ENCODE measurements at regions not wholly inside any gene's neighbourhood (a gene's known extent, or its start where the extent isn't known, plus 50 kb on each side); places are given as distances from the start of the nearest gene placed in this dataset.
A peak's percentile ranks its signal among the peaks of the same experiment; 100 is the strongest.

GRCh38 chr12:93245543-93245942 lies 132.2 kb upstream of the NUDT4 start:
- Histone ChIP-seq H3K9ac (ENCODE audit: low read length in 3 of 3) (no peak overlapping the region), H3K27ac (ENCODE audit: low read depth in 2 of 2, low read length in 2 of 2) (no peak overlapping the region), H3K4me3 (ENCODE audit: low read length in 3 of 3) (no peak overlapping the region), H3K4me1 (ENCODE audit: control insufficient read depth in 2 of 3, insufficient read depth in 2 of 3, low read depth in 1 of 3, low read length in 3 of 3) (peaks cover 0 to 23% (median 9%) of the 10 kb centered on the region in 3 donors), H3K27me3 (ENCODE audit: control insufficient read depth, insufficient read depth, low read length) (no peaks in the 10 kb centered on the region), H3K9me3 (ENCODE audit: control insufficient read depth in 2 of 3, insufficient read depth in 1 of 3, low read length in 3 of 3) (no peaks in the 10 kb centered on the region), H3K36me3 (ENCODE audit: control insufficient read depth in 2 of 3, insufficient read depth in 3 of 3, low read length in 3 of 3) (no peaks in the 10 kb centered on the region)
- DNase-seq (no peak), FAIRE-seq (no peak)
- TF ChIP-seq CTCF (IDR thresholded peaks at IDR 0.05; ENCODE audit: borderline replicate concordance, extremely low read depth, insufficient read depth): no peak
- intact Hi-C loops (cut with DNase I): no loop called here

- intact Hi-C loops (cut with DNase I): no loop called here
- Histone ChIP-seq H3K9me3 (ENCODE audit: control insufficient read depth in 2 of 3, insufficient read depth in 1 of 3, low read length in 3 of 3) (no peaks in the 10 kb centered on the region), H3K27me3 (ENCODE audit: control insufficient read depth, insufficient read depth, low read length) (no peaks in the 10 kb centered on the region), H3K9ac (ENCODE audit: low read length in 3 of 3) (no peak overlapping the region), H3K4me1 (ENCODE audit: control insufficient read depth in 2 of 3, insufficient read depth in 2 of 3, low read depth in 1 of 3, low read length in 3 of 3) (peaks cover 0 to 23% (median 9%) of the 10 kb centered on the region in 3 donors), H3K27ac (ENCODE audit: low read depth in 2 of 2, low read length in 2 of 2) (no peak overlapping the region), H3K36me3 (ENCODE audit: control insufficient read depth in 2 of 3, insufficient read depth in 3 of 3, low read length in 3 of 3) (no peaks in the 10 kb centered on the region), H3K4me3 (ENCODE audit: low read length in 3 of 3) (no peak overlapping the region)
- peak in 2 of 5 donors; percentile 47 to 51 for DNase-seq
- no peak for FAIRE-seq
- TF ChIP-seq CTCF (IDR thresholded peaks at IDR 0.05; ENCODE audit: borderline replicate concordance, extremely low read depth, insufficient read depth): no peak
Measured at GRCh38 chr12:93247313-93247991, 130.3 kb upstream of the NUDT4 start.

- H3K27ac ChIP-seq (ENCODE audit: low read depth in 2 of 2, low read length in 2 of 2): no peak overlapping the region
- H3K4me1 ChIP-seq (ENCODE audit: control insufficient read depth in 2 of 3, insufficient read depth in 2 of 3, low read depth in 1 of 3, low read length in 3 of 3): peaks cover 0 to 9% (median 0%) of the 10 kb centered on the region in 3 donors
- DNase-seq: no peak
- H3K4me3 ChIP-seq (ENCODE audit: low read length in 3 of 3): no peak overlapping the region
- no peaks in the 10 kb centered on the region for H3K36me3 ChIP-seq (ENCODE audit: control insufficient read depth in 2 of 3, insufficient read depth in 3 of 3, low read length in 3 of 3)
- H3K9ac ChIP-seq (ENCODE audit: low read length in 3 of 3): no peak overlapping the region
- H3K27me3 ChIP-seq (ENCODE audit: control insufficient read depth, insufficient read depth, low read length): no peaks in the 10 kb centered on the region
- no peak for FAIRE-seq
- TF ChIP-seq CTCF (IDR thresholded peaks at IDR 0.05; ENCODE audit: borderline replicate concordance, extremely low read depth, insufficient read depth): no peak
- H3K9me3 ChIP-seq (ENCODE audit: control insufficient read depth in 2 of 3, insufficient read depth in 1 of 3, low read length in 3 of 3): peaks cover 0 to 16% (median 0%) of the 10 kb centered on the region in 3 donors
- intact Hi-C loops (cut with DNase I): no loop called here
Measured at GRCh38 chr12:93252221-93252620, 125.5 kb upstream of the NUDT4 start.

GRCh38 chr12:93254911-93255310 lies 122.8 kb upstream of the NUDT4 start:
- H3K36me3 ChIP-seq (ENCODE audit: control insufficient read depth in 2 of 3, insufficient read depth in 3 of 3, low read length in 3 of 3): no peaks in the 10 kb centered on the region
- FAIRE-seq (no peak), DNase-seq (no peak)
- no peak for TF ChIP-seq CTCF (IDR thresholded peaks at IDR 0.05; ENCODE audit: borderline replicate concordance, extremely low read depth, insufficient read depth)
- H3K4me3 ChIP-seq (ENCODE audit: low read length in 3 of 3): no peak overlapping the region
- H3K27ac ChIP-seq (ENCODE audit: low read depth in 2 of 2, low read length in 2 of 2): no peak overlapping the region
- intact Hi-C loops (cut with DNase I): no loop called here
- H3K9me3 ChIP-seq (ENCODE audit: control insufficient read depth in 2 of 3, insufficient read depth in 1 of 3, low read length in 3 of 3): peaks cover 0 to 16% (median 0%) of the 10 kb centered on the region in 3 donors
- H3K9ac ChIP-seq (ENCODE audit: low read length in 3 of 3): no peak overlapping the region
- no peaks in the 10 kb centered on the region for H3K4me1 ChIP-seq (ENCODE audit: control insufficient read depth in 2 of 3, insufficient read depth in 2 of 3, low read depth in 1 of 3, low read length in 3 of 3)
- no peaks in the 10 kb centered on the region for H3K27me3 ChIP-seq (ENCODE audit: control insufficient read depth, insufficient read depth, low read length)

Data from kidney (tissue), 13 donors.